HG03280 (cell line): ENCODE measurements at regions not wholly inside any gene's neighbourhood (a gene's known extent, or its start where the extent isn't known, plus 50 kb on each side); places are given as distances from the start of the nearest gene placed in this dataset.
"Not testable (repeated sequence)": the region's sequence is repeated elsewhere in the genome, so short reads cannot be mapped to it uniquely, and the experiment has no call there.

Source experiments
- ATAC-seq: cut with Tn5 transposase; IDR thresholded peaks from one replicate; pipeline ENCODE4 v1.9.1; 2021; ENCODE audit warnings: mild to moderate bottlenecking, moderate library complexity; ENCODE audit not compliant: unreplicated experiment

DNA sequence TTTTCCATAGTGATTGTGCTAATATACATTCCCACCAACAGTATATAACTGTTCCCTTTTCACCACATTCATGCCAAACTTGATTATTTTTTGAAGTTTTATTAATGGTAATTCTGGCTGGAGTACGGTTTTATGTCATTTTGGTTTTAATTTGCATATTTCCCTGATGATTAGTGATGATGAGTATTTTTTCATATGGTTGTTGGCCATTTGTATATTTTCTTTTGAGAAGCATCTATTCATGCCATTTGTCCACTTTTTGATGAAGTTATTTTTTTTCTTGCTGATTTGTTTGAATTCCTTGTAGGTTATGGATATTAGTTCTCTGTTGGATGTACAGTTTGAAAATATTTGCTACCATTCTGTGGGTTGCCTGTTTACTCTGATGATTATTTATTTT, 484.4 kb upstream of the SPRY2 start:
- no peak for ATAC-seq

DNA sequence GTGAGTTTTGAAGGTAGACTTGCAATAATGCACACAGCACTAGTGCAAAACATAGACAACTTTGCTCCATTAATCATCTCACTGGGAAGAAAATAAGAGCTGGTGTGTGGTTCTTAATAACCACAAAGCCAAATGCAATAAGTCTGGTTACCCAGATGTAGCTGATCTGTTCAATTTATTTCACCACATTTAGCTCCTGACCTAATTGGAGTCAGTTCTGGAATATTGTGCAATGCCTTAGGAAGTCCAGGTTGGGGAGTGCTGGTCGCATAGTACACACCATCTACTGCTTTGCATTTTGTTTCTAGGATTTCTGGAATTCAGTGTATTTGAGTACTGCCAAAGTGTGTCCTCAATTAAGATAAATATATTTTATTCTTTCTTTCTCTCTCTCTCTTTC, 483.3 kb upstream of the SPRY2 start:
- no peak for ATAC-seq

GRCh38 chr13:80823472-80823871, 482.5 kb upstream of the SPRY2 start:
- no peak for ATAC-seq

DNA sequence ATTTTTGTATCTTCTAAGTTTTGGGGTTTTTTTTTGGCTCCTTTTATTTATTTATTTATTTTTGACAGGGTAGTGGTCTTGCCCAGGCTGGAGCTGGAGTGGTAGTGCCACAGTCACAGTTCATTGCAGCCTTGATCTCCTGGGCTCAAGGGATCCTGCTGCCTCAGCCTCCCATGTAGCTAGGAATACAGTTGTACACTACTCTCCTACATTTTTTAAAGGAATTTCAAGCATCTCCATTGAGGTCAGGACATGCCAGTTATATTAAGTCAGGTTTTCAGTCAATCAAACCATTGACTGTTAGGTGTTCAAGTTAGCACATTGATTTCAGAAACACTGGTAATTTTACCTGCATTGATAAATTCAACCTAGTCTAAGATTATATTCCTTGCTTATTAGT, 480.5 kb upstream of the SPRY2 start:
- no peak for ATAC-seq

- no peak for ATAC-seq
Observed at GRCh38 chr13:80817979-80818378, 477.1 kb upstream of the SPRY2 start.

- no peak for ATAC-seq
Observed at GRCh38 chr13:80814541-80814940, 473.6 kb upstream of the SPRY2 start.

DNA sequence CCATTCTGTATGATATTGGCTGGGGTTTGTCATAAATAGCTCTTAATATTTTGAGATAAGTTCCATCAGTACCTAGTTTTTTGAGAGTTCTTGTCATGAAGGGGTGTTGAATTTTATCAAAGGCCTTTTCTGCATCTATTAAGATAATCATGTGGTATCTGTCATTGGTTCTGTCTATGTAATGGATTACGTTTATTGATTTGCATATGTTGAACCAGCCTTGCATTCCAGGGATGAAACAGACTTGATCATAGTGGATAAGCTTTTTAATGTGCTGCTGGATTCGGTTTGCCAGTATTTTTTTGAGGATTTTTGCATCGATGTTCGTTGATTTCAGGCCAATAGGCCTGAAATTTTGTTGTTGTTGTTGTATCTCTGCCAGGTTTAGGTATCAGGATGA, 469.4 kb upstream of the SPRY2 start:
- not testable (repeated sequence) for ATAC-seq

GRCh38 chr13:80802946-80803345, 462.0 kb upstream of the SPRY2 start:
- ATAC-seq: no peak

DNA sequence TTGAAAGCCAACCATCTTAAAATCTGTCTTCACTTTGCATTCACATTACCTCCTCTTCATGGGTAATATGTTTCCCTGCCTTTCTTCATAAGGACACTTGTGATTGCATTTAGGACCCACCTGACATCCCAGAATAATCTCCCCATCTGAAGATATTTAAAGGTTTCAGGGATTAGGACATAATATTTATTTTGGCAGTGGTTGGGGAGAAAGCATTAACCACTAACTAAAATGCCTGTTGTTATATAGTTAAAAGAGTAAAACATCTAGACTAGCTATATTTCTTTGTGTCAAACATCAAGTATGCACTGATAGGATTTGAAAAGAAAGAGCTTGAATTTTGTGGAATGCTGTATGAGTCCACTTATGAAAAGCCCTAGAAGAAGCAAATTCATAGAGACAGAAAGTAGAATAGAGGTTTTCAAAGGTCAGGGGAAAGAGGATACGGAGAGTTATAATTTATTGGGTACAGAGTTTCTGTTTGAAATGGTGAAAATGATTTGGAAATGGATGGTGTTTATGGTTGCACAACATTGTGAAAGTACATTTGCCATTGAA, 457.7 kb upstream of the SPRY2 start:
- ATAC-seq: no peak

DNA sequence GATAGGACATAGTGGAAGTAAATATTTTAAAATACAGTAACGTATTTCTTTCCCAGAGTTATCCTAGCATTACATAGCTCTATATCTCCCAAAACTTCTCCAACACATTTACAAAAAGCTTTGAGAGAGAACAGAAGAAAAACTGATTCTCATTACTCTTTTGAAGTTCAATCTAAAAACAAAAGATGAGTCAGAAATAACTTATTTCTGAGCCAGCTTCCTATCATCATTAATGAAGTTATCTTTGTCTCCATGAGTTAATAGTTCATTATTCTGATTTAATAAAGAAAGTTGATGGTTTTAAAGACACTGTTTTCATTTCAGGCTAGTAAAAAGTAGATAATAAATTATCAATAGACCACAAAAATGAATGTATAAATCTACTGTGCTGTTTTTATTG, 446.7 kb upstream of the SPRY2 start:
- ATAC-seq: no peak

DNA sequence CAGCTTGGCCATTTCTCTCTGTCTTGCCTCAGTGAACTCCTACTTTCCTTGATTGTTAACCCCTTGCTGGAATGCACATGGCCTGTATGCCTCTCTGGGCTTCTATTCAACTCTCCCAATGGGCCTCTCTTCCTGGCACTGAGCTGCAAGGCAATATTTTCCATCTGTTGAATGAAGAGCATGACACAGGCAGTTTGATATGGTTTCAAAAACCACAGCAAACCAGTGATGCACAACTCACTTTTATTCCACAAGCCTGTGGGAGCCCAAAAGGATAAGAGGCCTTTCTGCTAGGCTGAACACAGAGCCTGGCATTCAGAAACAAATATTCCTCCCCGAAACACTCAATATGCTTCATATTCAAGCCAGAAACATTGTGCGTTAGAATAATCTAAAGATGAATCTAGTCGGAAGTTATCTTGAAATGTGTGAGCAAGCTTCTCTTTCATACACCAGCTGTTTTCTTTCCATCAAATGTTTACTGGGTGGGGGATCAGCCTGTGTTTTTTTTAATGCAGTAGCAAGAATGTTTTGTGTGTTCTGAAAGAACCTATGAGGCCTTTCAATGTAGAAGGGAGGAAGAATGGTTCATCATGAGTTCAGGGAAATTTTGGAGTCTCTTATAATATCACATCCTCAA, 443.1 kb upstream of the SPRY2 start:
- no peak for ATAC-seq

GRCh38 chr13:80782441-80782840, 441.5 kb upstream of the SPRY2 start:
- ATAC-seq: no peak

DNA sequence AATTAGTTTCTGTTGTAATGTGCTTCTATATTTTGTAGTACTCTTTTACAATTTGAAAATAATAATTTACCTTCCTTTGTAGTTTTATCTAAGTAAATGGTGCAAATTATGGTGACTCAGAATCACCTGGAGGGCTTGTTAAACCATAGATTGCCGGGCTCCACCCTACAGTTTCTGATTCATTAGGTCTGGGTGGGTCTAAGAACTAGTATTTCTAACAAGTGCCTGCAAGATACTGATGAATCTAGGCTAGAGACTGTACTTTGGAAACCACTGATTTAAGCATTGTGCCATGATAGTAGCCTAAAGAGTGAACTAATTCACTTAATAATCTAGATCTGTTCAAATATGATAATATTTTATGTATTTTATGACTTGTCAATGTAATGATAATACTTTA, 437.4 kb upstream of the SPRY2 start:
- ATAC-seq: no peak

GRCh38 chr13:80757694-80758093, 416.8 kb upstream of the SPRY2 start:
- no peak for ATAC-seq

- no peak for ATAC-seq
Observed at GRCh38 chr13:80755910-80756309, 415.0 kb upstream of the SPRY2 start.

GRCh38 chr13:80754441-80754840, 413.5 kb upstream of the SPRY2 start:
- ATAC-seq: no peak

DNA sequence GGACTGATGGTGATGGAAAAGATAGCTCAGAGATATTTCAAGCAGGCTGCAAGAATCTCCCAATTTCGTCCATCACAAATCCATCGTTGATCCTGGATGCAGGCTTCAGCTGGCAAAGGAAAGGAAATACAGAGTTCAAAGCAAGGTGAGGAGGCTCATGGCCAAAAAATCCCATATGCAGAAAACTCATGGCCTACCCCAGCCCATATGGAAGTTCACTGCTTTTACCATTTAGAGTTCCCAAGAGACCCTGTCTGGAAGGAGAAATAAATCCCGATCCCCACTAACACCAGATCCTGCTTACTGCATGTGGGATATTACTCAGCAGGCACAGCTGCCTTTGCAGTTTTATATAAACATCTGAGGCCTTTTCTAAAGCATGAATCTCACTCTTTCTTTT, 412.9 kb upstream of the SPRY2 start:
- no peak for ATAC-seq

DNA sequence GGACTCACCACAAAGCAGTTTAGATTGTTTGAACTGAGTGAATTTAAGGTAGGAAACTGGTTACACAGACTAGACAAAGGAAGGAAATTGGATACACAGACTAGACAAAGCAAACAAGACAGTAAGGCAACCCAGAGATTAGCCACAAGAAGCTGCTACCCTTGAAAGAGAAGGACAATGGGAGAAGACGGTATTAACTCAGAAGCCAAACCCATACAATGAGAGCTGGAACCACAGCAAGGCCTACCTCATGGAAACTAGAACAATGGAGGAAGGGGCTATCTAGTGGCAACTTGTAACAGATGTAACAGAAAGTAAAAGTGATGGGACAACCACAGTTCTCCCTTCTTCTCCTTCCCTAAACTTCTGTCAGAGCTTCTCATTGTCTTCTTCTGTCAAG, 410.9 kb upstream of the SPRY2 start:
- no peak for ATAC-seq

- no peak for ATAC-seq
Observed at GRCh38 chr13:80744147-80744914, 403.4 kb upstream of the SPRY2 start.

GRCh38 chr13:80742033-80742432, 401.1 kb upstream of the SPRY2 start:
- no peak for ATAC-seq

DNA sequence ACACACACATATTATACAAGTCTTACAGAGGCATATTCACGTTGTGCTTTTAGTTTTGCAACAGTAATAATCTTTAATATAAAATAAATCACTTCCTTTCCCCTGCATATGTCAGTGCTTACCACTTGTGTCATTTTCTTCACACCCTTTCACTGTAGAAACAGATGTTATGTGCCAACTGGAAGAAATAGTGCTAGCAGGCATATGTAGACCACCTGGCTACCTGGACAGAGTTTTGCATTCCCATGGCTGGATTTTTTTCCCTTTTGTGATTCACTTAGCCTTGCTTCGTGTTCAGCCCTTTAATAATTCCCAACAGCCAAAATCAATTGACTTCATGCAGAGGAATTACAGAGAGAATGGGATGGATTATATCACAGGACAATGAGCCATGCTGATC, 399.1 kb upstream of the SPRY2 start:
- no peak for ATAC-seq

GRCh38 chr13:80737513-80737912, 396.6 kb upstream of the SPRY2 start:
- ATAC-seq: no peak
